Colonic mucosa (tissue), 4 donors: ENCODE measurements at regions not wholly inside any gene's neighbourhood (a gene's known extent, or its start where the extent isn't known, plus 50 kb on each side); places are given as distances from the start of the nearest gene placed in this dataset.

Source experiments
- DNase-seq: peaks from one replicate; pipeline ENCODE4 v3.0.0-alpha.2; 2020
- H3K27ac ChIP-seq: fragments of 200-600 bp; one replicate; pipeline ENCODE4 v1.8.0; 2021
- H3K27me3 ChIP-seq: fragments of 200-600 bp; one replicate; pipeline ENCODE4 v1.8.0; 2021
- H3K36me3 ChIP-seq: fragments of 200-600 bp; one replicate; pipeline ENCODE4 v1.8.0; 2021
- H3K4me1 ChIP-seq: fragments of 200-600 bp; one replicate; pipeline ENCODE4 v1.8.0; 2021; ENCODE audit warnings: mild to moderate bottlenecking
- H3K4me3 ChIP-seq: fragments of 200-600 bp; one replicate; pipeline ENCODE4 v1.8.0; 2021
- H3K9ac ChIP-seq, 2 donors: one replicate each; pipeline ENCODE4 v1.7.0; 2013; ENCODE audit warnings: control low read depth in 2 of 2, low read depth in 2 of 2, low read length in 2 of 2
- H3K9me3 ChIP-seq: fragments of 200-600 bp; one replicate; pipeline ENCODE4 v1.8.0; 2021
- intact Hi-C: fragments of 100-400 bp; cut with DNase I; formaldehyde crosslinking; loops from one replicate; pipeline ENCODE4 v1.14.1; 2022
- TF ChIP-seq, protein P1 (sequence below): fragments of 200-600 bp; IDR thresholded peaks from one replicate; pipeline ENCODE4 v1.8.0; 2022; ENCODE audit warnings: antibody characterized with exemption, mild to moderate bottlenecking
- donor health status: healthy.
- donor health status: DM: no; HTN: no; CAD: no.
- donor health status: DM: no; HTN: no; CAD: no.

DNA sequence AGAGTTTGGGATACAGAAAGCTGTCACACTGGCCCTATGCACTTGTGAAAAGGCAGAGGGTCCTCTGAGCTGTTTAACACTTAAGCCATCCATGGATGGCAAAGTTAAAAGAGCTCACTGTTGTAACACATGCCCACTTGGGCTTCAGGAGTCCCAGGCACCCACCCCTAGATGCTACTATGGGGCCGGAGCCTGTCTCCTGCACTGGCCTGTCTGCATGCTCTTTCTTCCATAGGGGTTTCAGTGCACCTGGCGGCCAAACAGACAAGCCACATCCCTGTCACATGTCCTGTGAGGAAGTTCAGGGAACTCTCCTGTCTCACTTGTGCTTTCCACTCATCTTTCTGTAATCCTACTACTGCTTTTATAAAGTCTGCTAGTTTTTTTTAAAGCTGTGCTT lies 2586.0 kb downstream of the PCDH7 start:
- TF ChIP-seq, protein P1, sequence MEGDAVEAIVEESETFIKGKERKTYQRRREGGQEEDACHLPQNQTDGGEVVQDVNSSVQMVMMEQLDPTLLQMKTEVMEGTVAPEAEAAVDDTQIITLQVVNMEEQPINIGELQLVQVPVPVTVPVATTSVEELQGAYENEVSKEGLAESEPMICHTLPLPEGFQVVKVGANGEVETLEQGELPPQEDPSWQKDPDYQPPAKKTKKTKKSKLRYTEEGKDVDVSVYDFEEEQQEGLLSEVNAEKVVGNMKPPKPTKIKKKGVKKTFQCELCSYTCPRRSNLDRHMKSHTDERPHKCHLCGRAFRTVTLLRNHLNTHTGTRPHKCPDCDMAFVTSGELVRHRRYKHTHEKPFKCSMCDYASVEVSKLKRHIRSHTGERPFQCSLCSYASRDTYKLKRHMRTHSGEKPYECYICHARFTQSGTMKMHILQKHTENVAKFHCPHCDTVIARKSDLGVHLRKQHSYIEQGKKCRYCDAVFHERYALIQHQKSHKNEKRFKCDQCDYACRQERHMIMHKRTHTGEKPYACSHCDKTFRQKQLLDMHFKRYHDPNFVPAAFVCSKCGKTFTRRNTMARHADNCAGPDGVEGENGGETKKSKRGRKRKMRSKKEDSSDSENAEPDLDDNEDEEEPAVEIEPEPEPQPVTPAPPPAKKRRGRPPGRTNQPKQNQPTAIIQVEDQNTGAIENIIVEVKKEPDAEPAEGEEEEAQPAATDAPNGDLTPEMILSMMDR = no peak
- intact Hi-C loops = no loop called here
- H3K36me3 ChIP-seq = no peaks in the 10 kb centered on the region
- H3K27ac ChIP-seq = no peak overlapping the region
- H3K9ac ChIP-seq = no peak overlapping the region
- DNase-seq = no peak
- no peak overlapping the region for H3K4me3 ChIP-seq
- H3K4me1 ChIP-seq = no peaks in the 10 kb centered on the region
- H3K9me3 ChIP-seq = no peaks in the 10 kb centered on the region
- no peaks in the 10 kb centered on the region for H3K27me3 ChIP-seq

GRCh38 chr4:33316033-33316432 lies 2595.9 kb downstream of the PCDH7 start:
- Histone ChIP-seq H3K9ac (no peak overlapping the region), H3K9me3 (no peaks in the 10 kb centered on the region), H3K27me3 (no peaks in the 10 kb centered on the region), H3K36me3 (no peaks in the 10 kb centered on the region), H3K4me3 (no peak overlapping the region), H3K27ac (no peak overlapping the region), H3K4me1 (no peaks in the 10 kb centered on the region)
- TF ChIP-seq, protein P1 = no peak
- intact Hi-C loops = no loop called here
- no peak for DNase-seq

- no peaks in the 10 kb centered on the region for H3K4me1 ChIP-seq
- H3K27ac ChIP-seq = no peak overlapping the region
- TF ChIP-seq, protein P1 = no peak
- no peaks in the 10 kb centered on the region for H3K27me3 ChIP-seq
- no peak overlapping the region for H3K9ac ChIP-seq
- intact Hi-C loops = no loop called here
- no peak for DNase-seq
- no peaks in the 10 kb centered on the region for H3K9me3 ChIP-seq
- H3K4me3 ChIP-seq = no peak overlapping the region
- H3K36me3 ChIP-seq = no peaks in the 10 kb centered on the region
Measured at GRCh38 chr4:33316578-33316977, 2596.4 kb downstream of the PCDH7 start.

GRCh38 chr4:33323393-33323792 lies 2603.2 kb downstream of the PCDH7 start:
- no peak overlapping the region for H3K27ac ChIP-seq
- no peak for DNase-seq
- H3K4me1 ChIP-seq = no peaks in the 10 kb centered on the region
- no peak overlapping the region for H3K9ac ChIP-seq
- intact Hi-C loops = no loop called here
- H3K4me3 ChIP-seq = no peak overlapping the region
- H3K36me3 ChIP-seq = no peaks in the 10 kb centered on the region
- TF ChIP-seq, protein P1 = no peak
- no peaks in the 10 kb centered on the region for H3K9me3 ChIP-seq
- no peaks in the 10 kb centered on the region for H3K27me3 ChIP-seq

DNA sequence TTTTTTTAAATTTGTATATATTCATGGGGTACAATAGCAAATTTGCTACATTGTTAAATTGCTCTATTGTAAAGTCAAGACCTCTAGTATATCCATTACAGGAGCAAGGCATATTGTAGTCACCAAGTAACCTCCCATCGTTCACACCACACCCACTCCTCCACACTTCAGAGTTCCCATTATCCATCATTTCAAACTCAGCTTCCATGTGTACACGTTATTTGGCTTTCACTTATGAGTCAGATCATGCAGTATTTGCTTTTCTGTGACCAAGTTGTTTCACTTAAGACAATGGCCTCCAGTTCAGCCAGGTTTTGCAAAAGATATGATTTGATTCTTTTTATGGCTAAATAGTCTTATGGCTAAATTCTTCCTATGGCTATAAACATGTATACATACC lies 2614.2 kb downstream of the PCDH7 start:
- H3K9ac ChIP-seq = no peak overlapping the region
- no peaks in the 10 kb centered on the region for H3K27me3 ChIP-seq
- no peak overlapping the region for H3K27ac ChIP-seq
- no peak overlapping the region for H3K4me3 ChIP-seq
- no peaks in the 10 kb centered on the region for H3K36me3 ChIP-seq
- DNase-seq = no peak
- no peaks in the 10 kb centered on the region for H3K4me1 ChIP-seq
- H3K9me3 ChIP-seq = no peaks in the 10 kb centered on the region
- intact Hi-C loops = no loop called here
- TF ChIP-seq, protein P1 = no peak

DNA sequence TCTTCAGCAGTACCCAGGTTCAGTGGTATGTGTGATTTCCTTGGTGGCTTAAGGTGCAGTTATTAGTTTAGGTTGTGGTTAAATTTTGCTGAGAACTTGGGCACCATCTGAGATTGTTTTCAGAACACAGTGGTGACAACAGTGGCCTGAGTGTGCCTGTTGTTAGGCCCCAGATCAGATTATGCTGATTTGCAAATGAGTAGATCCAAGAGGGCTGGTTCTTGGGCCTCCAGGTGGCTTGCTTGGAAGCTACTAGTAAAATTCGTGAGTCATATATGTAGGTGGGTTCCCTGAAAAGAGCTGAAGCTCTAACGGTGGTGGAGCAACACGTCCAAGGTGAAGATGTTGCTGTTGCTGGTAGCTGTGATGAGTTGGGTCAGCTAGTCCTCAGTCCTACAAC lies 2619.6 kb downstream of the PCDH7 start:
- Histone ChIP-seq H3K36me3 (no peaks in the 10 kb centered on the region), H3K4me1 (no peaks in the 10 kb centered on the region), H3K4me3 (no peak overlapping the region), H3K9ac (no peak overlapping the region), H3K27me3 (no peaks in the 10 kb centered on the region), H3K27ac (no peak overlapping the region), H3K9me3 (no peaks in the 10 kb centered on the region)
- DNase-seq = no peak
- TF ChIP-seq, protein P1 = no peak
- intact Hi-C loops = no loop called here
